DMS79 treated with DMSO at 0.1 percent for 48 hours (cell line): ENCODE measurements at regions not wholly inside any gene's neighbourhood (a gene's known extent, or its start where the extent isn't known, plus 50 kb on each side); places are given as distances from the start of the nearest gene placed in this dataset.

Experiments used
- DNase-seq: peaks from one replicate; lab custom pipeline; 2025; lab: John Stamatoyannopoulos, UW

DNA sequence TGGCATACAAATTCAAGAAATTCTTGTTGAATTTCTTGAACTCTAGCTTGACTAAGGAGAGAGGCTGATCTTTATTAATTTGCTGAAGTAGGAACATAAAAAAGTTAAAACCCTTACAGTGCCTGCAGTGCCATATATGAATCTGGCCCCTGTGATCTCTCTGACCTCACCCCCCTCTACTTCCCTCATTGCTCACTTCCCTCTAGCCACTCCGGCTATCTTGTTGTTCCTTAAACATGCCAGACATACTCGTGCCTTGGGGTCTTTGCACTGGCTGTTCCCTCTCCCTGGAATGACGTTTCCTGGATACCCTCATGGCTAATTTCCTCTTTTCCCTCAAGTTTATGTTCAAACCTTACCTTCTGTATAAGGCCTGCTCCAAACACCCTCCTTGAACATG, 246.3 kb upstream of the SIX2 start:
- no peak for DNase-seq

DNA sequence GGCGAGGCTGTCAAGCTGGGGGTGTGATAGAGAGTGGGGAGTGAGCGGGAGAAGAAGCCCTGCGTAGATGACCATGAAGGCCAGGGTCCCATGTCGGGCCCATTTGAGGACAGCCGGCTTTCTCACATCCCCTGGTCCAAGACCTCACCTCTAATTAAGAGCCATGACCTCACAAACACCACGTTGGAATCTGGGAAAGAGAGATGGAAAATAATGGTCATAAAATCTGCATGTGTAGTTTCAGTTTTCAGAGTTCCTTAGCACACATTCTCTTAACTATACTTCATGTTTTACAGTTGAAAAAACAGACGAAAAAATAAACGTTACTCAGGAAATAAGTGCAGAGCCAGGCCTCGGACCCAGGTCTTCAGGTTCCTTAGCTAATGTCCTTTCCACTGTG, 244.8 kb upstream of the SIX2 start:
- DNase-seq, result no peak

DNA sequence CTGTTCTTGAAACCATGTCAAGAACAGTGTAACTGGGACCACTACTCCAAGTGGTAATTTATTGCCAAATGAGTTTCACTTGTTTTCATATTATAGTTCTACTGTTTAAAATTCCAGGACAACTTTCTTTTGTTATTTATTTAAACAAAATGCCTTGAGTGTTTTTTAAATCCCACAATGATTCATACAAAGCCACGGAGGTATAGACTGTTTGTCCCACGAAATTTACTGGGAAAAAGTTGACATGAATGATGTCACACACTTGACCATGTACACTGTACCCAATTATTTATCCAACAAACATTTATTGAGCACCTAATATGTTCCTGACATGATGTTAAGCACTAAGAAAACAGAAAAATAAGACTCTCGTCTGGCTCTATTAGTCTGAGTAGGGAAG, 243.9 kb upstream of the SIX2 start:
- DNase-seq, result no peak

DNA sequence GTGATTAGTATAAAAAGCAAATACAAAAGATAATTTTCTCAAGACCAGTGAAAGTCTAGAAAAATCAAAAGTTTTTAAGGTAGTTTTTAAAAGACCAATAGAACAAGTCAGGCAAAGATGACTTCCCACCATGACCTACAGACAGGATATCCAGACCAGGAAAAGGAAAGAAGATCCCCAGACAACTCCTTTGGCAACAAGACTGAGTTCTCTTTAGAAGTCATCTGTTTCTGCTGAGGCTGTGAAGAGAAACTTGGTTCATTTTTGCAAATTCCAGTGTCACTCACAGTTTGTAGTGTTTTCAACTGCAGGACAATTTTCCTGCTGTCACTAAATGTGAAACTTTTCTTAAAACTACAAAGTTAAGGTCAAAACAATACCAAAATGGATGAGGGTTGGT, 240.9 kb upstream of the SIX2 start:
- DNase-seq, result no peak

DNA sequence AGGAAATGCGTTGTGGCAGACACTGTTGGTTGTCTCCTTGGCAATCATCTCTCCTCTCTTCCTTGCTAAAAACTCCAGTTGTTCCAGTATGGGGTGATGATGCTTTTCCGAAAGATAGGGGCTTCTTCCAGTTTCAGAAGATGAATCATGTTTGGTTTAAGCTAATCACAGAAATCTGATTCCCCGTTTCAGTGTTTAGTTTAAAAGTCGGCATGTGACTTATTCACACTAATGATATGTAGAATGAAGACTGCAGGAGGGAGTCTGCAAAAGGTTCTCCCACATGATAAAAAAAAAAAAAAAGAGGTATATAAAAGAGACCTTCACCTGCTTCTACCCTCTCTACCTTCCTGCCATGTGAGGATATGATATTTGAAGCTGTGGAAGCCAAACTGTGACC, 239.0 kb upstream of the SIX2 start:
- DNase-seq, result no peak

DNA sequence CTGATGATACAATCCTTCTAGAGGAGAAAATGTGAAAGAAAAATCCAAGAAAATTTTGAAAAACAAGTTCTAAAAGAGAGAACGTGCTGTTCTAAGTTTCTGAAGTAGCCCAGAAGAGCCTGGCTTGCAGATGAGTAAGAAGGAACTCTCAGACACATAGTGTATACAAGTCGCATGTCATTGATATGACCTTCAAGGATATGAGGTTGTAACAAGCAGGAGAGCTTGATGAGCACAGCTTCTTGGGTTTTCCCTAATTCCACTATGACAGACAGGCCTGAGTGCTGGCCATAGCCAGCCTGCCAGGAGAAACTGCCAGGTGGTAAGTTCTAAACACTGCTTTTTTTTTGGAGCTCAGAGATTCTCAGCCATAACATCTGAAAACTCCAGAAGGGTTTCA, 235.7 kb upstream of the SIX2 start:
- DNase-seq, result no peak

DNA sequence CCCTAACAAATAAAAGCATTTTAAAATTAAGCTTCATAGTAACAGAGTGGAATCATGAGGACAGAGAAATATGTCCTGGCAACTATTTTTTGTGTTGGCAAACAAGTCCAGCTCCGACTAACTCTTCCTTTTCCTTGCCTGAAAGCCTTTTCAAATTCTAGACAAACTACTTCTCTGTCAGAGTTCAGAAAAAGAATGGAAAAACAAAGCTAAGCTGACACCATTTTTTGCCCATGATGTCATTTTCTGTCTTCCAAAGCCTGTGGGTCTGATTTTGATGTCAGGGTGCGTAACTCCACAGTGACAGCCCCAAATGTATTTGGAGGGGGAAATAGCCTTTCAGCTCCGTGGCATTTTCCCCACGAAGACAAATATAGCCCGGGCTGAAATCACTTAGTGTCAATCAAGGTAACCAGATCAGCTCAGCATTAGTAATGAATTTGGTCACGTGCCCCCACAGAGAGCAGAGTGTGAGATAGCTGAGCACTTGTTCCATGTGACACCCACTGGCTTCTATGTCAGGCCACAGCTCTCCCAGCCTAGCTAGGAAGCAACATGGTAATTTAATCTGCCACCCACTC, 233.0 kb upstream of the SIX2 start:
- DNase-seq, result no peak

DNA sequence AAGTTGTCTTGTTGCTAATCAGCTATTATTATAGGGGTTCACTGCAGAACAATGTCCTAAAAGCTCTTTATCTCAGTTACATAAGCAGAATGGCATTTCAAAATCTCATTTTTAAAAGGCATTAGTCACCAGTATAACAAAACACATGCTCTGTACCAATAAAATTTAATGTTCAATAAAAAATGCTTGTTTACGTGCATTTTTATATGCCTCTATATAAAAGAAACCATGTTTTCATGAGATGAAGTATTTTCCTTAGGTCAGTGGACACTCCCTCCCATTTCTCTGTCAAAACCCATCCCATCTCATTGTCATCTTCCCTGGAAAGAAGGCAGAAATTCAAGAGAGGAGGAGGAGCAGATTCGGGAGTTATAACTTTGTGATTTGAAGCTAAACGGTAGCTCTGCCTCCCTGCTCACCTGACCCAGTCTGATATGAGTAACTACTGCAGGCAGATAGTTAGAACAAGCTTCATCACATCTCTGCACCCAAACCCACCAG, 231.9 kb upstream of the SIX2 start:
- DNase-seq, result no peak

DNA sequence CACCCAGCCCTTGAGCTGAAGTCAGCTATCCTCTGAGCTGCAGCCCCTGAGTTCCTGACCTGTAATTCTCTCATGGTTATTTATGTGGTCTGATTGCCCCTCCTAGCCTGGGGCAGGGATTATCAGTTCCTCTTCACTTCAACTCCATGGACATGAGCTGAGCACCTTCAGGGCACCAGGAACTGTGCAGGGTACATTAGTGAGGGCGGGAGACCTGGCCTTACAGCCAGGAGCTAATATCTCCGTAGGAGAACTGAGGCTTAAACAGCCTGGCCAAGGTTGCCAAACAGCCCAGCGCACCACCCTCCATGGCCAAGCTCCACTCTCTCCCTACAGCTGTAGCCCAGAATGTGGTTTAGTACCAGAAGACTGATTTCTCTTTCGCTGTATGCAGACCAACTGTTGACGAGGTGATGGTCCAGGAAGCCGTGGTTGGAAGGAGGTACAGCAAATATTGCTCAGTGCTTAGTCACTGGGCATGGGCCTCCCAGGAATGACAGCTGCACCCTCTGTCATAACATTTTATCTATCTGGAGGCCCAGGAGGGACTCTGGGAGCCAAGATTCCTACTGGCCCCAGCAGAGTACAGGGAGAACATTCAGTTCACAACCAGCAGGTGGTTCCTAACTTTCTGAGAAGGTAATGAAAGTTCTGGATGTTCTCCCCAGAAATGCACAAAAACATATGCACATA, 228.7 kb upstream of the SIX2 start:
- DNase-seq, result no peak

DNA sequence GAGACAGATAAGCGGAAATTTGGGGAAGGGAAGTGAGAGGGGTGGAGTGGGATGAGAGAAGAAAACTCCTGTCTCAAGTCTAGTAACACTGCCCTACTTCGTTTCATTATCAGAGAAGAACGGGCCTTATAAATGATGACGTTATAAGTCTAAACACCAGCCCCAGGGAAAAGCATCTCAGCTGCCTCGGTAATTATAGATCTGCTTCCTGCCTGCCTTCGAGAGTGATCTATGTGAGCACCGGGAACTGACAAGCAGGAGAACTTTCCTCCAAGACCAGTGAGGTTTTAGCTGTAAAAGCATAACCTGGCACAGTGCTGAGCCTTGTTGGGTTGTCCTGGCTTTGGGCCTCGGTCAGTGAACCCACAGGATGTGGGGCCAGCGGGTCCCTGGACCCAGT, 227.9 kb upstream of the SIX2 start:
- no peak for DNase-seq

DNA sequence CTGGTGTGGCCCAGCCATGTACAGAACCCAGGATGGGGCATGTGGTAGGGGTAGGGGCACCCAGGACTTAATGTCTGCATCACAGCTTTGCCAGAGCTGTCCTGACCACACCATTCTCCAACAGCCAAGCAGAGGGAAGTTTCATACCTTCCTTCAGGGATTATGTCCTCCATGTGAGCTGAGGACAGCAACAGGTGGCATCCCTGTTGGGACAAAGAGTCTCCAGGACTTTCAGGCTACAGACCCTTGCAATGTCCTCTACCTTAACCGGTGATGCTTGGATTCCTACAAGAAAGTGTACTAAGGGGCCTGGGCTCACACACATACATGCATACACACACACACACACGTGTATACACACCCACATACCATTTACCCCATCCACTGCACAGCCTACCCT, 227.0 kb upstream of the SIX2 start:
- DNase-seq, result no peak

DNA sequence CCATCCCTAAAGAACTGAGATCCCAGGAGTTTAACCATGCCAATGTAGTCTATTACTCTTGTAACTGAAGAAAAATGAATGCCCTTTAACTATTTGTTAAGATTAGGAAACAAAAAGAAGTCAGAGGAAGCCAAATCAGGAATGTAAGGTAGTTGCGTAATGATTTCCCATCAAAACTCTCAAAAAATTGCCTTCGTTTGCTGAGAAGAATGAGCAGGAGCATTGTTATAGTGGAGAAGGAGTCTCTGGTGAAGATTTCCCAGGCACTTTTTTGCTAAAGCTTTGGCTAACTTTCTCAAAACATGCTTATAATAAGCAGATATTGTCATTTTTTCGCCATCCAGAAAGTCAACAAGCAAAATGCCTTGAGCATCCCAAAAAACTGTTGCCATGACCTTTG, 224.0 kb upstream of the SIX2 start:
- no peak for DNase-seq

DNA sequence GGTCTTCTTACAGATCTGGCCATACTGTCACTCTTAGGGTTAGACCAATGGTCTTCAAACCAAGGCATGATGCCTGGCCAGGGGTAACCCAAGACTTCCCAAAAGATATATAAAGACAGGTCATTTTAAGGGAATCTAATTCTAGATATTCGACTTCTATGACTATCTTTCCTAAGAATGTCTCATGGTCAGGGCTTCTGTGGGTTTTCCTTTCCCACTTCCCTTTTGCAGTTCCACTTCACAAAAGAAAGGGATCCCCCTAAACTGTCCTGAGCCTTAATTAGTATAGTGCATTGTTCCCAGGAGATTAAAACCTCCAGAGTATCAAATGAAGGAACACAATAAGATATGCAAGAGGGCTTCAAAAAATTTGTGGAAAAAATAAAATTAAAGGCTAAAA, 223.6 kb upstream of the SIX2 start:
- no peak for DNase-seq

DNA sequence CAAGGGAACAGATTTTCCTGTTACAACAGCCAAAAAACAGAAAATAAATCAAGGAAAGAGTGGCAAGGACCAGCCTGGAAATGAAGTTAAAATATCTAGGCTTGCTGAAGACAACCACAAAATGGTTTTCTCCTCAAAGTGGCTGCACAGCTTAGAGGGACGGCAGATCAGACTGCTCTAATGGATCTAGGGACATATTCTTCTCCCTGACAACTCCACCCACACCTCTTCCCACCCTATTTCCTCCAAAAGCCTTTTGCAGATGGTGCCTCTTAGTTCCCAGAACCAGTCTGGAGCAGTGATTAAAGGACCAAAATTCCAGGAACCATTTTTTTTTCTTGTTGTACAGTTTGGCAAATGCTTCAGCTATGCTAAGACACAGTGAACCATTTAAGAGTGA, 220.2 kb upstream of the SIX2 start:
- no peak for DNase-seq

DNA sequence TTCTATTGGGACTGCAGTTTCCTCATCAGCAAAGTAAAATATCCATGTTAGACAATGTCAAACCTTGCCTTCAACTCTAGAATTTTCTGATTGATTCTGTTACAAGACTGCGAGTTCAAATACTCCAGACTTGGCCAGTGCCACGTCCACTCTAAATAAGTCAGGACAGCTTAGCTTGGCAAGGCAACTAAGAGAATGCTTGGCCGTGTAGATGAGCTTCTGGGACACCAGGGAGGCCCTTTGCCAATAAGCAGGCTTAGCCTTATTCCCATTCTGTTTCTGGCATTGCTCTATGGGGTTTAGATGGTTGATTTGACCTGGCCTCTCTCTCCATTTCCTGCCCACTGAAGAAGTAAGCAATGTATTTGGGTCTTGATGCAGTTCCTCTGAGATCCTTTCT, 218.1 kb upstream of the SIX2 start:
- no peak for DNase-seq

DNA sequence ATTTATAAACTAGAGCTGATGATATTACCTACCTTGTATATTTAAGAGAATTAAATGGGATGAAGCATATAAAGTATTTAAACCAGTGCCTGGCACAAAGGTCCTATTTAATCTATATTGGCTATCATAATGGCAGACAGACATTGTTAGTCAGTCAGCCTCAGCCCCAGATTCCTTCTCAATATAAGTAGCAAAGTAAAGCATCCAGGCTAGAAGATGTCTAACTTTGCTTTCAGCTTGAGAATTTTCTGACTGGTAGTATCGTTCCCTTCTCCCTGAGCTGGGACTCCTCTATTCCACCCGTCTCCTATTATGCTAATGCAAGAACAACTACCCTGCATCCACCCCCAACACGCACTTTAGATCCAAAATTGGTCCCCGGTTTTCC, 215.7 kb upstream of the SIX2 start:
- no peak for DNase-seq

DNA sequence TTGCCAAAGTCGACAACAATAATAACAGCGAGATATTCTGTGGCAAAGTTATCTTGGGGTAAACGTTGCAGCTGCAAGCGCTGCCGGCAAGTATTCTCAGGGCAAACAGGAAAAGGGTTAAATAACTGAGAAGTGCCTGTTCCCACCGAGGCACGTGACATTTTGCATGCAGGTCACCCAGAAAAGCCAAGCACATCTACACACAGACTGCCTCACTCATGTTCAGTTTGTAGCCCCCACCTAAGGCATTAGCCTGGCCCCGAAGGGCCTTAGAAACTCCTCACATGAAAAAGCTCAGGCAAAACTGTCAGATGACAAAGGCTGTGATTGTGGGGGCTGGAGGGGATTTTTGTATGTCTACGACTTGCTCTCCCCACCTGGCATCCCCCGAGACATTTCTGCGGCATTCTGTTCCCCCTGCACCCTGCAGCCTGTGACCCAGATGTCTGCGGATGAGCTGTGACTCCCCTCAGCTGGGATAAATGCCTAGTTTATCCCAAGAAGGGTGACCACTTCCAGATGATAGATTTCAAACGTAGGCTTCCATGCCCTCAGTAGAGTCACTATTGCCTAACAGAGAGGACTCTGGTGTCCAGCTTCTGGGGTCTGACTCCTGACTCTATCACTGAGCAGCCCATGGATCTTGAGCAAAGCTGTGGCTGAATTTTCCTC, 215.2 kb upstream of the SIX2 start:
- DNase-seq, result no peak

DNA sequence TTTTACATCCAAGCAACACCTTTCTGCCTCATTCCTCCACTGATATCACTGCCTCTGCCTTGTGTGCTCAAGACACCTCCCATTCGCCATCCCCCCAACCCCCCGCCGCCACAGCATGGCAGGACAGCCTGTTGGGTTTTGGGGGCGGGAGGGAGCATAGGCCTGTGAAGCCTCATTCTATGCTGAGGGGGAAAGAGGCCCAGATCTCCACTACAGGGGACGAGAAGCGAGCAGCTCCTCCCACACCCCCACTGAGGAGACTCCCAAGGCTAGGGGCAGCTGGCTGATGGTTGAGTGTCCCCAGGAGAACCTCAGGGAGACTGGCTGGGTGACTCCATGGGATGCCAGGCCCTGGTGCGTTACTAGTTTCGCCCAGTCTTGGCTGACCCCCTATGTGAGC, 214.3 kb upstream of the SIX2 start:
- no peak for DNase-seq

DNA sequence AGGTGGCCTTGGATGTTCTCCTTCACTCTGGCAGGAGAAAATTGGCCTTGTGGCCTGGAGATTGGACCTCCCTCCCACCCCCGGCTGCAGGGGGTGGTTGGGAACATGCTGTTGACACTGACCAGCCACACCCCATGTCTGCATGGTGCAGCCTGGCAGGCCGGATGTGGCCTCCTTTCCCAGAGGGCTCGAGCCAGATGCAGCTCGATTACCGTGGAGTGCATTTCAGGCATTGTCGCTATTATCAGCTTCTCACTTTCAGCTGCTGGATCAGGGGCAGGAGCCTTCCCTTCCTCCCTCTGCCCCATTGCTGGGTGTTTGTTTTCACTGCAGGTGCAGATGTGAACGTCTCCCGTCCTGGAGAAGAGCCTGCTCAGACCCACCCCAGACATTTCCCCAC, 211.0 kb upstream of the SIX2 start:
- no peak for DNase-seq

DNA sequence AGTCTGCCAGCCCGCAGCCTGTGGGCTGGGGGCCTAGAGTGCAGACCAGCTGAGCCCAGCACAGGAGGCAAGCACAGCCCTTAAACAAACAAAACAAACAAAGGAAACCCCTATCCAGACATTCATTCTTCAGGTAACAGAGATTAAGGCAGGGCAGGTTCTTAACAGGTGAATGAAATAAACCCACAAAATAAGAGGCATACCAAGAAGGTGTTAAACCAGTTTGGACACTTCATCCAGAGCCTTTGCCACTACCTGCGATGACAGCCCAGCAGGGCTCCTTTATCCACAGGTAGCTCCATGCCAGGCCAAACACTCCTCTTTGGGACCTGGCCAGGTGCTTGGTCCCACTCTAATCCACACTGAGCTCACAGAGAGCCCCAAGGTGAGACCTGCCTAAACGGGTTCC, 209.7 kb upstream of the SIX2 start:
- peak; percentile 82 for DNase-seq

DNA sequence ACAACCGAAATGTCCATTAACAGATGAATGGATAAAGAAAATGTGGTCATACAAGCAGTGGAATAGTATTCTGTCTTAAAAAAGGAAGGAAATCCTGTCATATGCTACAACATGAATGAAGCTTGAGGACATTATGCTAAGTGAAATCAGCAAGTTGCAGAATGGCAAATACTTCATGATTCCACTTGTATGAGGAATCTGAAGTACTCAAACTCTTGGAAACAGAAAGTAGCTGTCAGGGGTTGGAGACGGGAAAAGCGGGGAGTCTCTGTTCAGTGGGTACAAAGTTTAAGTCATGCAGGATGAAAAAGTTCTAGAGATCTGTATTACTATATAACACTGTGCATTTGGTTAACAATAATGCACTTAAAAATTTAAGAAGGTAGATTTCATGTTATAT, 209.0 kb upstream of the SIX2 start:
- no peak for DNase-seq

DNA sequence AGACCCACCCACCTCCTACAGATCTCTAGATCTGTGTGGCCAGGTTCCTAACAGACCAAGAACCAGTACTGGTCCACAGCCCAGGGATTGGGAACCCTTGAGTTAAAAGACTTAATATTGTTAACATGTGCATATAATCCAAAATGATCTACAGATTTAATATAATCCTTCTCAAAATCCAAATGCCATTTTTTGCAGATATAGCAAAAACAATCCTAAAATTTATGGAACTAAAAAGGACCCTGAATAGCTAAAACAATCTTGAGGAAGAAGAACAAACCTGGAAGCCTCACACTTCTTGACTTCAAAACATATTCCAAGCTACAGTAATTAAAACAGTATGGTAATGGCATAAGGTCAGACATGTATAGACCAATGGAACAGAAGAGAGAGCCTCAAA, 206.9 kb upstream of the SIX2 start:
- DNase-seq, result no peak

DNA sequence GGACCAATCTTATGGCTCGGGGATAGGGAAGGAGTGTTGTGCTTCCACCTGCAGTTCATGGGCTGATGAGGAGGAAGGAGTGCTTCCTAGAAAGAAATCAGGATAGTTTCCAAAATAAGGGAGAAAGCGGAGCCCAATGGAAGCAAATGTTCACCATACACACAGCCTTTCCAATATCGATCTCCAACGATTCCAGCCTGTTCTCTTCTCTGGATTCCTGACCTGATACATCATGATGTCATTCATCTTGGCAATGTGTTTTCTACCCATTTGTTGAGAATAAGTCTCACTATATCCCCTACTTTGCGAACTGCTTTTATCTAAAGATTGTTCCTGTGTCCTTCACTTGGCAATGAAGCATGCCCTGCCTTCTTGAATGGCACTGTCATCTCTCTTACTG, 205.3 kb upstream of the SIX2 start:
- no peak for DNase-seq
